Activated T-cell treated with anti-CD3 and anti-CD28 coated beads, Interleukin-2, amount 50 U/mL, for 24 hours (primary cell): ENCODE measurements at regions not wholly inside any gene's neighbourhood (a gene's known extent, or its start where the extent isn't known, plus 50 kb on each side); places are given as distances from the start of the nearest gene placed in this dataset.

Experiments used
- DNase-seq: peaks from one replicate; pipeline ENCODE4 v3.0.0-alpha.2; 2020
- H3K27ac Mint-ChIP-seq: 2 replicates; pipeline ENCODE4 v1.8.0; 2020; ENCODE audit warnings: mild to moderate bottlenecking, mixed read lengths
- H3K27me3 Mint-ChIP-seq: 2 replicates; pipeline ENCODE4 v1.8.0; 2020; ENCODE audit warnings: mixed read lengths
- H3K36me3 Mint-ChIP-seq: 2 replicates; pipeline ENCODE4 v1.8.0; 2020; ENCODE audit warnings: low read depth, mixed read lengths
- H3K4me1 Mint-ChIP-seq: 2 replicates; pipeline ENCODE4 v1.8.0; 2020; ENCODE audit warnings: low read depth, mixed read lengths
- H3K4me3 Mint-ChIP-seq: 2 replicates; pipeline ENCODE4 v1.8.0; 2020; ENCODE audit warnings: mild to moderate bottlenecking, moderate library complexity, mixed read lengths
- H3K9me3 Mint-ChIP-seq: 2 replicates; pipeline ENCODE4 v1.8.0; 2020; ENCODE audit warnings: mixed read lengths

- Mint-ChIP-seq H3K27ac (no peak overlapping the region), H3K27me3 (no peaks in the 10 kb centered on the region), H3K4me3 (no peak overlapping the region), H3K36me3 (no peaks in the 10 kb centered on the region), H3K9me3 (no peaks in the 10 kb centered on the region), H3K4me1 (peaks cover 4% of the 10 kb centered on the region)
- DNase-seq, result no peak
Observed at GRCh38 chr1:58895082-58895481, 111.2 kb upstream of the JUN start.

GRCh38 chr1:58895559-58896145, 111.8 kb upstream of the JUN start:
- Mint-ChIP-seq H3K4me3 (no peak overlapping the region), H3K9me3 (no peaks in the 10 kb centered on the region), H3K27ac (no peak overlapping the region)

GRCh38 chr1:58896246-58897183, 112.7 kb upstream of the JUN start:
- Mint-ChIP-seq H3K27me3 (no peaks in the 10 kb centered on the region), H3K4me3 (no peak overlapping the region), H3K36me3 (no peaks in the 10 kb centered on the region), H3K4me1 (peaks cover 4% of the 10 kb centered on the region), H3K9me3 (no peaks in the 10 kb centered on the region), H3K27ac (no peak overlapping the region)
- DNase-seq, result no peak

More at GRCh38 chr1:58895559-58896145, 111.8 kb upstream of the JUN start:
- no peaks in the 10 kb centered on the region for H3K27me3 Mint-ChIP-seq
- H3K36me3 Mint-ChIP-seq, result no peaks in the 10 kb centered on the region
- H3K4me1 Mint-ChIP-seq, result peaks cover 4% of the 10 kb centered on the region
- DNase-seq, result no peak

GRCh38 chr1:58898739-58899586, 115.1 kb upstream of the JUN start:
- no peak for DNase-seq
- Mint-ChIP-seq H3K36me3 (no peaks in the 10 kb centered on the region), H3K27me3 (no peaks in the 10 kb centered on the region), H3K27ac (no peak overlapping the region), H3K4me1 (peaks cover 11% of the 10 kb centered on the region), H3K9me3 (no peaks in the 10 kb centered on the region), H3K4me3 (no peak overlapping the region)

- Mint-ChIP-seq H3K4me1 (peaks cover 14% of the 10 kb centered on the region), H3K27ac (no peak overlapping the region), H3K36me3 (no peaks in the 10 kb centered on the region), H3K4me3 (no peak overlapping the region), H3K27me3 (no peaks in the 10 kb centered on the region), H3K9me3 (no peaks in the 10 kb centered on the region)
- no peak for DNase-seq
Observed at GRCh38 chr1:58899587-58900271, 115.9 kb upstream of the JUN start.

- H3K4me1 Mint-ChIP-seq, result peaks cover 15% of the 10 kb centered on the region
- no peak for DNase-seq
- no peak overlapping the region for H3K4me3 Mint-ChIP-seq
- no peaks in the 10 kb centered on the region for H3K27me3 Mint-ChIP-seq
- no peak overlapping the region for H3K27ac Mint-ChIP-seq
- H3K36me3 Mint-ChIP-seq, result no peaks in the 10 kb centered on the region
- H3K9me3 Mint-ChIP-seq, result no peaks in the 10 kb centered on the region
Observed at GRCh38 chr1:58900396-58900795, 116.5 kb upstream of the JUN start.

GRCh38 chr1:58901008-58901407, 117.2 kb upstream of the JUN start:
- Mint-ChIP-seq H3K9me3 (no peaks in the 10 kb centered on the region), H3K4me3 (no peak overlapping the region), H3K4me1 (peaks cover 14% of the 10 kb centered on the region), H3K27ac (no peak overlapping the region), H3K36me3 (no peaks in the 10 kb centered on the region), H3K27me3 (no peaks in the 10 kb centered on the region)
- DNase-seq, result no peak

GRCh38 chr1:58902830-58903513, 119.1 kb upstream of the JUN start:
- Mint-ChIP-seq H3K4me1 (peaks cover 14% of the 10 kb centered on the region), H3K27me3 (no peaks in the 10 kb centered on the region), H3K27ac (peak overlapping the region; percentile 74), H3K4me3 (peak overlapping the region; percentile 60), H3K36me3 (no peaks in the 10 kb centered on the region), H3K9me3 (no peaks in the 10 kb centered on the region)
- DNase-seq, result no peak

GRCh38 chr1:58903514-58904298, 119.9 kb upstream of the JUN start:
- peak; percentile 90 for DNase-seq

GRCh38 chr1:58904299-58905125, 120.7 kb upstream of the JUN start:
- no peaks in the 10 kb centered on the region for H3K36me3 Mint-ChIP-seq
- H3K27me3 Mint-ChIP-seq, result no peaks in the 10 kb centered on the region

More at GRCh38 chr1:58903514-58904298, 119.9 kb upstream of the JUN start:
- H3K27ac Mint-ChIP-seq, result peak overlapping the region; percentile 84
- H3K4me1 Mint-ChIP-seq, result peaks cover 14% of the 10 kb centered on the region
- H3K27me3 Mint-ChIP-seq, result no peaks in the 10 kb centered on the region
- no peaks in the 10 kb centered on the region for H3K9me3 Mint-ChIP-seq
- no peaks in the 10 kb centered on the region for H3K36me3 Mint-ChIP-seq
- peak overlapping the region; percentile 71 for H3K4me3 Mint-ChIP-seq

GRCh38 chr1:58905126-58905490, 121.3 kb upstream of the JUN start:
- H3K4me3 Mint-ChIP-seq, result no peak overlapping the region
- H3K36me3 Mint-ChIP-seq, result no peaks in the 10 kb centered on the region
- H3K9me3 Mint-ChIP-seq, result no peaks in the 10 kb centered on the region
- no peak for DNase-seq
- H3K4me1 Mint-ChIP-seq, result peaks cover 14% of the 10 kb centered on the region
- H3K27ac Mint-ChIP-seq, result no peak overlapping the region
- no peaks in the 10 kb centered on the region for H3K27me3 Mint-ChIP-seq

More at GRCh38 chr1:58904299-58905125, 120.7 kb upstream of the JUN start:
- Mint-ChIP-seq H3K9me3 (no peaks in the 10 kb centered on the region), H3K27ac (peak overlapping the region; percentile 84), H3K4me3 (peak overlapping the region; percentile 71), H3K4me1 (peaks cover 14% of the 10 kb centered on the region)
- DNase-seq, result no peak

- Mint-ChIP-seq H3K9me3 (no peaks in the 10 kb centered on the region), H3K4me3 (no peak overlapping the region), H3K27me3 (no peaks in the 10 kb centered on the region), H3K27ac (no peak overlapping the region), H3K4me1 (peaks cover 14% of the 10 kb centered on the region), H3K36me3 (no peaks in the 10 kb centered on the region)
- no peak for DNase-seq
Observed at GRCh38 chr1:58905628-58906221, 121.9 kb upstream of the JUN start.
